ENCODE measurements at regions not wholly inside any gene's neighbourhood (a gene's known extent, or its start where the extent isn't known, plus 50 kb on each side); places are given as distances from the start of the nearest gene placed in this dataset.
"Not testable (repeated sequence)": the region's sequence is repeated elsewhere in the genome, so short reads cannot be mapped to it uniquely, and the experiment has no call there.

DNA sequence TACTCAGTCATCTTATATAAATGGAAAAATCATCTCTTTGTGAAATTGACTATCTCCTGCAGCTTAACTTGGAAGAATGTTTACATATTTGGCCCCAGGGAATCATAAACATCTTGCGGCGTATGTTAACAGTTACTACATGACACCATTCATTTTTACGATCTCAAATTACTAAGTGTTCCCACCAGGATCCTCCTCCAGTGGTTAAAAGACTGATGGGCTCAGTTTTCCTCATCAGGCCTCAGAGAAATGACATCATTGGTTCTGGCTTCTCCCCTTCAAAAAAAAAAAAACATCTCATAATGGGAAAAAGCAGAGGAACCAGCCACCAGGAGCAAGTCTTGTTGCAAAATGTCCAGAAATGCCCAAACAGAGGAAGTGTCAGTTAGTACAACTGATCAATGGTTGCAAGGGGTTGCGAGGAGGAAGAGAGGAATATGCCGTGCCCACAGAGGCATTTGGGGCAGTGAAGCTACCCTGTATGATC lies 70.5 kb upstream of the LIPC start:
- peak; percentile 47 for DNase-seq

DNA sequence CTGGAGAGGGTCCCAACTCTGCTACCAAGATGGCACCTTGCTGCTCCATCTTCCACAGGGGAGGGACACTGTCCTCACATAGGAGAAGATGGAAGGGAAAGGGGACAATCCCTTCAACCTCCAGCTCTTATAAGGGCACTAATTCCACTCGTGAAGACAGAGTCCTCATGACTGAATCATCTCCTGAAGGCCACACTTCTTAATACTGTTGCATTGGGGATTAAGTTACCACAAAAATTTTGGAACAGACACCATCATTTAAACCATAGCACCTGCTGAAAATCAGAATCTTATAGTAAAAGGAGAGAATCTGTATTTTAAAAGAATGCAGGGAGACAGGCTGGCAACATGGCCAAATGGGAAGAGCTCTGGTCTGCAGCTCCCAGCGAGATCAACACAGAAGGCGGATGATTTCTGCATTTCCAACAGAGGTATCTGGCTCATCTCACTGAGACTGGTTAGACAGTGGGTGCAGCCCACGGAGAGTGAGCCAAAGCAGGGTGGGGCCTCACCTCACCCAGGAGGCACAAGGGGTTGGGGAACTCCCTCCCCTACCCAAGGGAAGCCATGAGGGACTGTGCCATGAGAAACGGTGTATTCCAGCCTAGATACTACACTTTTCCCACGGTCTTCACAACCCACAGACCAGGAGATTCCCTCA lies 69.4 kb upstream of the LIPC start:
- no peak for DNase-seq

DNA sequence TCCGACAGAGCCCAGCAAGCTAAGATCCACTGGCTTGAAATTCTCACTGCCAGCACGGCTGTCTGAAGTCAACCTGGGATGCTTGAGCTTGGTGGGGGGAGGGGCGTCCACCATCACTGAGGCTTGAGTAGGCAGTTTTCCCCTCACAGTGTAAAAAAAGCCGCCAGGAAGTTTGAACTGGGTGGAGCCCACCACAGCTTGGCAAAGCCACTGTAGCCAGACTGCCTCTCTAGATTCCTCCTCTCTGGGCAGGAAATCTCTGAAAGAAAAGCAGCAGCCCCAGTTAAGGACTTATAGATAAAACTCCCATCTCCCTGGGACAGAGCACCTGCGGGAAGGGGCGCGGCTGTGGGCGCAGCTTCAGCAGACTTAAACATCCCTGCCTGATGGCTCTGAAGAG lies 68.7 kb upstream of the LIPC start:
- not testable (repeated sequence) for DNase-seq

DNA sequence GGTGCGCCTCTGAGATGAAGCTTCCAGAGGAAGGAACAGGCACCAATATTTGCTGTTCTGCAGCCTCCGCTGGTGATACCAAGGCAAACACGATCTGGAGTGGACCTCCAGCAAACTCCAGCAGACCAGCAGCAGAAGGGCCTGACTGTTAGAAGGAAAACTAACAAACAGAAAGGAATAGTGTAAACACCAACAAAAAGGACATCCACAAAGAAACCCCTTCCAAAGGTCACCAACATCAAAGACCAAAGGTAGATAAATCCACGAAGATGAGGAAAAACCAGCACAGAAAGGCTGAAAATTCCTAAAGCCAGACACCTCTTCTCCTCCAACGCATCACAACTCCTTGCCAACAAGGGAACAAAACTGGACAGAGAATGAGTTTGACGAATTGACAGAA lies 68.1 kb upstream of the LIPC start:
- not testable (repeated sequence) for DNase-seq

DNA sequence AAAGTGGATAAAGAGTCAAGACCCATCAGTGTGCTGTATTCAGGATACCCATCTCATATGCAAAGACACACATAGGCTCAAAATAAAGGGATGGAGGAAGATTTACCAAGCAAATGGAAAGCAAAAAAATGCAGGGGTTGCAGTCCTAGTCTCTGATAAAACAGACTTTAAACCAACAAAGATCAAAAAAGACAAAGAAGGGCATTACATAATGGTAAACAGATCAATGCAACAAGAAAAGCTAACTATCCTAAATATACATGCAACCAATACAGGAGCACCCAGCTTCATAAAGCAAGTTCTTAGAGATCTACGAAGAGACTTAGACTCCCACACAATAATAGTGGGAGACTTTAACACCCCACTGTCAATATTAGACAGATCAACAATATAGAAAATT lies 66.7 kb upstream of the LIPC start:
- not testable (repeated sequence) for DNase-seq

DNA sequence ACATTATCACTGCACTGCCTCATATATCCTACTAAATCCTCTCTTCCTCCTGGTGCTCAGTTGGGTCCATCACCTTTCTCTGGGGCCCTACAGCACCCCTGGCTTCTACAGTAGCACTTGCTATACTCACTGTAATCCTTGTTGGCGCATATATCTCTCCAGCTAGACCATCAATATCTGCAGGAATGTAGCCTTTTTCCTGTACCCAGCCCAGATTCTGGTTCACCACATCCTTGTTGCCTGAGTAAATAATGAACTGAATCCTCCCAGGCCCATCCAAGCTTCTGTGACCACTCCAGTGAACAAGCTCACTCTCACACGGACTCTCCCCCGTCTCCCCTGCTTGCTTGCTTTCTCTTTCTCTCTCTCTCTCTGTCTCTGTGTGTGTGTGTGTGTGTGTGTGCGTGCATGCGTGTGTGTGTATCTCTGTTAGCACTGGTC lies 62.5 kb upstream of the LIPC start:
- DNase-seq = no peak

DNA sequence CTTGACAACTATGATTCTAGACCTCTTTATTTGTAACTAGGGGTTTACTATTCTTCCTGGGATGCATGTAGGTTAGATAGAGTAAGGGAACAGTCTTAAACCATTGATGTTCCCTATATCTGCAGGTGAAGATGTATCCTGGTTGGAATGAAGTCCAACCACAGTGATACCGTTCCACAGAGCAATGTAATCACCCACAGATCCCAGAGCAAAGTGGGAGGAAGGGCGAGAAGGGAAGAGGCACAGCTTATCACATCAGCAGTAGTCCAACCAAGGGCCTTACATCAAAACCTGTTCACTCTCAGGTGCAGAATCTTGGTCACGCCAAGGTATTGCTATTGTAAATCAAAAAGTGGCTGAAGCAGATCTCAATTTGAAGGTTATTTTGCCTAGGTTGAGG lies 61.8 kb upstream of the LIPC start:
- no peak for DNase-seq

DNA sequence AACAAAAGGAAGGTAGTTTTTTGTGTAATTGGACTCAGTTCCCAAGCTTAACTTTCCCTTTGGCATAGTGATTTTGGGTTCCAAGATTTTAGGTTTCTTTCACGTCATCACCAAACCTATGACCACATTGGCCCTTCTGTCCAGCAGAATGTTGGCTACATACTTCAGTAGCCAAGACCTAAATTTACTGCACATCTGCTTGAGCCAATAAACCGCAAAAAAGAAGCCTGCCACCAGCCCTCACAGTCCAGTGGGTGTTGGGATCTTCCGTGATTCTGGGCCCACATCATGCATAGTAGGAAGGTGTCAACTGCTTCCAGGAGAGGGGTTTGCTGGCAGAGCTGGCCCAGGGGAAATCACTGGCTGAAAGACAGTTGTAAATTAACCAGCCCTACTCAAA lies 57.6 kb upstream of the LIPC start:
- DNase-seq = no peak

DNA sequence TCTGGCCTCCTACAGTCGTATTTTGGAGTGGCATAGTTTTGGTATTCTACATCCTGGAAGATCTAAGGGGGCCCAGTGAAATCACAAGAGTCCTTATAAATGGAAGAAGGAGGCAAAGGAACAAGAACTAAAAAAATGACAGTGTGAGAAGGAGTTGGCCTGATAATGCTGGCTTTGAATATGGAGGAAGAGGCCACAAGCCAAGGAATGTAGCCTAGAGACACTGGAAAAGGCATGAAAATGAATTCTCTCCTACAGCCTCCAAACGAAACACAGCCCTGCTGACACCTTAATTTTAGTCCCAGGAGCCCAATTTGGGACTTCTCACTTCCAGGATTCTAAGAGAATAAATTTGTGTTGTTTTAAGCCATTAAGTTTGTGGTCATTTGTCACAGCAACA lies 54.6 kb upstream of the LIPC start:
- no peak for DNase-seq

DNA sequence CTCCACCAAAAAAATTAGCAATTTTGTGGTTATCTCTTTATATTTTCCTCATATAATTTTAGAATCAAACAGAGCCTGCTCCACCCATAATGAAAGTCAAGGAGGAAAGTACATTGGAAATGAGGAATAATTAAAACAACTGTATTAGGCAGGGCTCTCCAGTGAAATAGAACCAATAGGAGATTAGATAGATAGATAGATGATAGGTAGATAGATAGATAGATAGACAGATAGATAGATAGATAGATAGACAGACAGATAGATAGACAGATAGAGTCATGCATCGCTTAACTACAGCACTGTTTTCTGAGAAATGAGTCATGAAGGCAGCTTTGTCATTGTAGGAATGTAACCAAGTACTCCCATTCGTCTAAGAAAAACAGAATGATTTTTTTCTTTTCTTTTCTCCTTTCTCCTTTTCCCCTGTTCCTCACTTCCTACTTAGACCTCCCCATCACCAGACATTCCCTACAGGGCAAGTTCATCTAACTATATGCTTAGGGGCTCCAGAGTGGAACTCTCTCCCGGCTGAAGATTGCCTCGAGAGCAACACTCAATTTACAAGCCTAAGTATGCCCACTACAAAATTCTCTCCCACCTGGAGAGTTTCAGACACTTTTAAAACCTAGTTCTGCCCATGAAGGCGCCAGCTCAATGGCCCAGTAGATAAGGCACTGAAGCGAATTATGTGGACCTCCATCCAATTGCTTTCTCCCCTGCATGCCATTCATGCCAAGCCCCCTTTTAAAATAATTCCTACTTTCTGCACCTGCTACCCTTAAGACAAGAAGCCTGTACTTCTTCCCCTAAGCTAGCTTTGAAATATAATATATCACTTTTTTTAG lies 53.3 kb upstream of the LIPC start:
- no peak for DNase-seq

DNA sequence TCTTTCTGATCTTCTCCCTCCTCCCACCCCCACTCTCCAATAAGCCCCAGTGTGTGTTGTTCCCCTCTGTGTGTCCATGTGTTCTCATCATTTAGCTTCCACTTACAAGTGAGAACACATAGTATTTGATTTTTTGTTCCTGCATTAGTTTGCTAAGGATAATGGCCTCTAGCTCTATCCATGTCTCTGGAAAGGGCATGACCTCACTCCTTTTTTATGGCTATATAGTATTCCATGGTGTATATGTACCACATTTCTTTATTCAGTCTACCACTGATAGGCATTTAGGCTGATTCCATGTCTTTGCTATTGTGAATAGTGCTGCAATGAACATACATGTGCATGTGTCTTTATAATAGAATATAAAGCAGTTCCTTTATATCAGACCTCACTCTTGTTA lies 52.3 kb upstream of the LIPC start:
- DNase-seq = not testable (repeated sequence)

DNA sequence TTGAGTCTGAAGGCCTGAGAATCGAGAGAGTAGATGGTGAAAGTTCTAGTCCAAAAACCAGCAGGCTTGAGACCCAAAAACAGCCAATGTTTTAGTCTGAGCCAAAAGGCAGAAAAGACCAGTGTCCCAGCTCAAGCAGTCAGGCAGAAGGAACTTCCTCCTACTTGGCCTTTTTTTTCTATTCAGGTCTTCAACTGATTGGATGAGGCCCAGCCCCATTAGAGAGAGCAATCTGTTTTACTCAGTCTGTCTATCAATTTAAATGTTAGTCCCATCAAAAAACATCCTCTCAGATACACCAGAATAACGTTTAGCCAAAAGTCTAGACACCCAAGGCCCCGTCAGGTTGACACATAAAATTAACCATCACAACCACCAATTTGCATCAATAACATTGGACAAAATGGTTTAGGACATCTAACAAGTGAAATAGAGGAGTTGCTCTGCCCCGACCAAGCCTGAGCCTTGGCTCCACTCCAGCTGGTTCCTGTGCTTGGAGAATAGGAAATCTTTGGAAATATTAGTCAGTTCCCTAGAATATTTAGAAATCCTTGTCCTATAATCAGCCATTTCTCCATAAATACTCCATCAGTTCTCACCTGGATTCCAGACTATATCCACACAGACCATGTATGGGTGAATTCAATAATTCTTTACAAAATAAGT lies 51.4 kb upstream of the LIPC start:
- no peak for DNase-seq

DNA sequence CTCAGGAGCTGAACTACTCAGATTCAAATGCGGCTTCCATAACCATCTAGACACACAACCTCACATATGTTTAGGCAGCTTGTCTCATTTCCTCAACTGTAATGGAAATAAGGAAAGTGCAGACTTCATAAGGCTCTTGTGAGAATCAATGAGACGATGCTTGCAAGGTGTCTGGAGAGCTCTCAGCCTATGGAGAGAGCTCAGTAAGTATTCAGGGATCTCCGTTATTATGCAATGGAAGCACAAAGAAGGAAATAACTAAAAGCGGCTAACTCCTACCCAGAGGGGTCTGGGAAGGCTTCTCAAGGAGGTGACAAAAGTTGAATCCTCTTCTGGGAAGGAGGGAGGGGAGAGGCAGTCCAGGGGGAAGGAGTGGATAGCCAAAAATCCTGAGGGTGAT lies 50.1 kb upstream of the LIPC start:
- DNase-seq = no peak
